Endothelial cell of umbilical vein (primary cell): ENCODE measurements at regions not wholly inside any gene's neighbourhood (a gene's known extent, or its start where the extent isn't known, plus 50 kb on each side); places are given as distances from the start of the nearest gene placed in this dataset.

ENCODE experiments used
- BruUV-seq: library from RNA; stranded (reverse); fragments of 400-500 nt; replicated peaks from 2 replicates; lab custom pipeline; 2021; lab: Mats Ljungman, UMichigan
- CTCF ChIA-PET: fragments of 300-600, 350-600 bp; sonication (Branson Sonifier 250); formaldehyde crosslinking; loops from one replicate; lab custom pipeline; 2021; ENCODE audit warnings: antibody characterized with exemption, inconsistent platforms; lab: Charles Lee
- POLR2A ChIA-PET: fragments of 300-600, 350-600 bp; sonication (Branson Sonifier 250); formaldehyde crosslinking; loops from one replicate; lab custom pipeline; 2021; ENCODE audit warnings: antibody characterized with exemption, inconsistent platforms; lab: Charles Lee
- DNase-seq: peaks from one replicate; pipeline ENCODE4 v3.0.0-alpha.2; 2011; ENCODE audit warnings: low read depth, low spot score
- FAIRE-seq: peaks from 2 replicates; lab custom pipeline; 2011; peaks lifted over from hg19 to GRCh38; lab: Jason Lieb, UNC
- H2AFZ ChIP-seq: 2 replicates; pipeline ENCODE4 v1.6.0; 2012; ENCODE audit warnings: low read depth, low read length, control low read depth, inconsistent platforms
- H3K27ac ChIP-seq: 2 replicates; pipeline ENCODE4 v1.5.1; 2011; ENCODE audit warnings: low read depth, mild to moderate bottlenecking, control low read depth, low read length, moderate library complexity; ENCODE audit not compliant: insufficient read depth
- H3K27me3 ChIP-seq, 2 experiments: 2 replicates each; pipeline versions ENCODE4 v1.6.0 to v1.6.1; 2011; ENCODE audit warnings: low read length in 2 of 2, mixed read lengths in 1 of 2; ENCODE audit not compliant: control insufficient read depth in 2 of 2, insufficient read depth in 2 of 2
- H3K36me3 ChIP-seq, 2 experiments: 2 replicates in 1 of 2; 3 replicates in 1 of 2; pipeline ENCODE4 v1.5.1; 2011; ENCODE audit warnings: low read length in 2 of 2, mild to moderate bottlenecking in 1 of 2, moderate library complexity in 1 of 2; ENCODE audit not compliant: control insufficient read depth in 2 of 2, insufficient read depth in 2 of 2; ENCODE audit errors: extremely low read depth in 1 of 2
- H3K4me1 ChIP-seq: 3 replicates; pipeline ENCODE4 v1.5.1; 2011; ENCODE audit warnings: mild to moderate bottlenecking, low read length; ENCODE audit not compliant: control insufficient read depth, insufficient read depth; ENCODE audit errors: extremely low read depth
- H3K4me2 ChIP-seq: 2 replicates; pipeline ENCODE4 v1.6.1; 2011; ENCODE audit warnings: low read length, control low read depth, mixed read lengths; ENCODE audit not compliant: insufficient read depth
- H3K4me3 ChIP-seq, 3 experiments: fragments of 200-600 bp in 1 of 3; sonication (generic), shearing (Covaris generic) in 1 of 3; replicated peaks in 1 of 3; 2 replicates each; pipeline ENCODE4 v1.5.1; 2011 to 2016; ENCODE audit warnings: control low read depth in 3 of 3, low read length in 3 of 3, mild to moderate bottlenecking in 2 of 3, inconsistent platforms in 1 of 3, low read depth in 1 of 3, moderate library complexity in 1 of 3; ENCODE audit not compliant: insufficient read depth in 1 of 3
- H3K79me2 ChIP-seq: 2 replicates; pipeline ENCODE4 v1.6.0; 2012; ENCODE audit warnings: low read length, inconsistent platforms; ENCODE audit not compliant: control insufficient read depth, insufficient read depth
- H3K9ac ChIP-seq: replicated peaks from 2 replicates; pipeline ENCODE3; 2011; ENCODE audit warnings: low read length, control low read depth; ENCODE audit not compliant: insufficient read depth; ENCODE audit errors: extremely low read depth
- H3K9me1 ChIP-seq: replicated peaks from 3 replicates; pipeline ENCODE4 v1.6.0; 2011; ENCODE audit warnings: mild to moderate bottlenecking, low read length; ENCODE audit not compliant: control insufficient read depth, insufficient read depth; ENCODE audit errors: extremely low read depth
- H3K9me3 ChIP-seq: replicated peaks from 2 replicates; pipeline ENCODE4 v1.5.1; 2012; ENCODE audit warnings: low read length, inconsistent platforms; ENCODE audit not compliant: control insufficient read depth, insufficient read depth
- H4K20me1 ChIP-seq: replicated peaks from 2 replicates; pipeline ENCODE3; 2011; ENCODE audit warnings: mild to moderate bottlenecking, low read length; ENCODE audit not compliant: control insufficient read depth, insufficient read depth; ENCODE audit errors: extremely low read depth
- CTCF ChIP-seq, 2 donors: IDR thresholded peaks; 1 replicate in 1 of 2; 2 replicates in 1 of 2; pipeline ENCODE4 v1.5.1; 2011; ENCODE audit warnings: low read length in 2 of 2, mild to moderate bottlenecking in 2 of 2, moderate library complexity in 2 of 2, control low read depth in 1 of 2, inconsistent platforms in 1 of 2, low read depth in 1 of 2; ENCODE audit not compliant: insufficient read depth in 1 of 2; ENCODE audit errors: extremely low read depth in 1 of 2
- EZH2 ChIP-seq: IDR thresholded peaks from 2 replicates; pipeline ENCODE4 v1.6.1; 2012; ENCODE audit warnings: borderline replicate concordance, low read depth, mild to moderate bottlenecking, moderate library complexity, low read length, inconsistent platforms; ENCODE audit not compliant: severe bottlenecking
- GATA2 ChIP-seq: IDR thresholded peaks from 2 replicates; pipeline ENCODE4 v1.7.0; 2011; ENCODE audit warnings: low read depth, mild to moderate bottlenecking, moderate library complexity, mixed read lengths, low read length; ENCODE audit not compliant: insufficient read length, insufficient read depth
- JUN ChIP-seq: IDR thresholded peaks from 2 replicates; pipeline ENCODE4 v1.6.1; 2011; ENCODE audit warnings: borderline replicate concordance, low read depth; ENCODE audit not compliant: insufficient read length, insufficient read depth
- MAX ChIP-seq: IDR thresholded peaks from 2 replicates; pipeline ENCODE4 v1.6.1; 2011; ENCODE audit not compliant: insufficient read depth, insufficient read length
- MYC ChIP-seq: IDR thresholded peaks from one replicate; pipeline ENCODE4 v1.6.1; 2011; ENCODE audit warnings: mild to moderate bottlenecking, low read depth, low read length
- dilution Hi-C: fragments of 300-500 bp; cut with MboI; formaldehyde crosslinking; loops from one replicate; pipeline ENCODE4 v1.15.0; 2019; ENCODE audit warnings: low sequenced_read_pairs; ENCODE audit not compliant: extremely low pct_ligation_motif_present
- intact Hi-C: fragments of 100-400 bp; cut with micrococcal nuclease; formaldehyde crosslinking; loops from one replicate; pipeline ENCODE4 v1.10.0; 2022

GRCh38 chr13:77412860-77413259, 86.0 kb upstream of the MYCBP2 start:
- intact Hi-C loops (no loop called here), dilution Hi-C loops (no loop called here)
- POLR2A ChIA-PET, result no interaction called here
- H3K9me3 ChIP-seq, result no peaks in the 10 kb centered on the region
- DNase-seq, result no peak
- no peaks in the 10 kb centered on the region for H3K27me3 ChIP-seq
- no peaks in the 10 kb centered on the region for H3K79me2 ChIP-seq
- H3K9ac ChIP-seq, result no peak overlapping the region
- H3K4me1 ChIP-seq, result no peaks in the 10 kb centered on the region
- TF ChIP-seq GATA2, result no peak
- no peak for TF ChIP-seq MAX
- no peak for TF ChIP-seq JUN
- no peak for TF ChIP-seq EZH2
- no peak for TF ChIP-seq MYC
- no peak for TF ChIP-seq CTCF (IDR thresholded peaks at IDR 0.05; ENCODE audit: extremely low read depth in 1 of 2, insufficient read depth in 1 of 2, low read depth in 1 of 2, low read length in 2 of 2)
- no peak overlapping the region for H3K4me2 ChIP-seq
- FAIRE-seq, result no peak
- H3K9me1 ChIP-seq, result no peaks in the 10 kb centered on the region
- CTCF ChIA-PET, result no interaction called here
- no TSS peak for BruUV-seq
- no peaks in the 10 kb centered on the region for H3K36me3 ChIP-seq
- no peak overlapping the region for H2AFZ ChIP-seq
- no peaks in the 10 kb centered on the region for H4K20me1 ChIP-seq
- H3K4me3 ChIP-seq, result no peak overlapping the region
- H3K27ac ChIP-seq, result no peak overlapping the region
